IPS-20b (cell line): ENCODE measurements at regions not wholly inside any gene's neighbourhood (a gene's known extent, or its start where the extent isn't known, plus 50 kb on each side); places are given as distances from the start of the nearest gene placed in this dataset.
"Not testable (repeated sequence)": the region's sequence is repeated elsewhere in the genome, so short reads cannot be mapped to it uniquely, and the experiment has no call there.

ENCODE experiments used
- H3K27ac ChIP-seq: one replicate; pipeline ENCODE4 v1.5.1; 2013; ENCODE audit warnings: low read length
- H3K27me3 ChIP-seq: 2 replicates; pipeline ENCODE4 v1.6.1; 2013; ENCODE audit warnings: mild to moderate bottlenecking, low read length, inconsistent platforms; ENCODE audit not compliant: insufficient read depth
- H3K36me3 ChIP-seq: 2 replicates; pipeline ENCODE4 v1.6.1; 2013; ENCODE audit warnings: low read depth, mild to moderate bottlenecking, inconsistent platforms, low read length, moderate library complexity; ENCODE audit not compliant: insufficient read depth
- H3K4me1 ChIP-seq: 2 replicates; pipeline ENCODE4 v1.6.1; 2013; ENCODE audit warnings: mild to moderate bottlenecking, control low read depth, inconsistent platforms, low read length, moderate library complexity; ENCODE audit not compliant: insufficient read depth
- H3K4me3 ChIP-seq: 2 replicates; pipeline ENCODE4 v1.5.1; 2013; ENCODE audit warnings: mild to moderate bottlenecking, low read length, inconsistent platforms
- H3K9ac ChIP-seq: 2 replicates; pipeline ENCODE4 v1.6.1; 2013; ENCODE audit warnings: low read depth, mild to moderate bottlenecking, inconsistent platforms, low read length, moderate library complexity
- H3K9me3 ChIP-seq: 2 replicates; pipeline ENCODE4 v1.6.1; 2013; ENCODE audit warnings: mild to moderate bottlenecking, low read depth, low read length, inconsistent platforms; ENCODE audit not compliant: insufficient read depth

GRCh38 chr17:37859451-37859850 is 64.8 kb upstream of the TBC1D3K start:
- no peaks in the 10 kb centered on the region for H3K27me3 ChIP-seq
- H3K36me3 ChIP-seq: no peaks in the 10 kb centered on the region
- H3K9me3 ChIP-seq: peaks cover 11% of the 10 kb centered on the region
- no peak overlapping the region for H3K9ac ChIP-seq
- H3K4me1 ChIP-seq: 0 out of 2 replicates have a peak, but pooled peaks cover 4% of the 10 kb centered on the region
- no peak overlapping the region for H3K4me3 ChIP-seq
- H3K27ac ChIP-seq: no peak overlapping the region

GRCh38 chr17:37858391-37858790 is 65.8 kb upstream of the TBC1D3K start:
- H3K9ac ChIP-seq, H3K4me1 ChIP-seq, H3K27me3 ChIP-seq, H3K27ac ChIP-seq, H3K36me3 ChIP-seq, H3K4me3 ChIP-seq: not testable (repeated sequence)
- H3K9me3 ChIP-seq: peaks cover 11% of the 10 kb centered on the region

DNA sequence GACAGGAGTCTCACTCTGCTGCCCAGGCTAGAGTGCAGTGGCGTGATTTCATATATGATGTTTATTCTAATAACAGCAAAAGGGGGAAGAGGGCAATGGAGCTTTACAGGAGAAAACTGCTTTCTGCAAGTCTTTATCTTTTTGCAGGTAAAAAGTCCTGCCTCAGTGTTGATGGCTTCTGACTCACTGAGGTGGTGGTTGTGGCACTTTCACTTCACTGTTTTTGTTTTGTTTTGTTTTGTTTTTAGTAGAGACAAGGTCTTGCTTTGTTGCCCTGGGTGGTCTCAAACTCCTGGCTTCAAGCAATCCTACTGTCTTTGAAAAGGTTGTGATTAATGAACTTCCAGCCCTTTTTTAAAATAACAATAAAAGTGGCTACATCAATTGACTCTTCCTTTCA is 68.0 kb upstream of the TBC1D3K start:
- H3K9me3 ChIP-seq: peaks cover 11% of the 10 kb centered on the region
- H3K36me3 ChIP-seq: no peaks in the 10 kb centered on the region
- no peak overlapping the region for H3K4me3 ChIP-seq
- H3K27ac ChIP-seq: no peak overlapping the region
- H3K27me3 ChIP-seq: no peaks in the 10 kb centered on the region
- H3K4me1 ChIP-seq: 0 out of 2 replicates have a peak, but pooled peaks cover 4% of the 10 kb centered on the region
- H3K9ac ChIP-seq: no peak overlapping the region

- H3K9me3 ChIP-seq: no peaks in the 10 kb centered on the region
- H3K27ac ChIP-seq: no peak overlapping the region
- no peaks in the 10 kb centered on the region for H3K36me3 ChIP-seq
- no peaks in the 10 kb centered on the region for H3K4me1 ChIP-seq
- no peak overlapping the region for H3K4me3 ChIP-seq
- no peak overlapping the region for H3K9ac ChIP-seq
- no peaks in the 10 kb centered on the region for H3K27me3 ChIP-seq
These were observed 74.6 kb upstream of the TBC1D3K start for GRCh38 chr17:37849617-37849972.

DNA sequence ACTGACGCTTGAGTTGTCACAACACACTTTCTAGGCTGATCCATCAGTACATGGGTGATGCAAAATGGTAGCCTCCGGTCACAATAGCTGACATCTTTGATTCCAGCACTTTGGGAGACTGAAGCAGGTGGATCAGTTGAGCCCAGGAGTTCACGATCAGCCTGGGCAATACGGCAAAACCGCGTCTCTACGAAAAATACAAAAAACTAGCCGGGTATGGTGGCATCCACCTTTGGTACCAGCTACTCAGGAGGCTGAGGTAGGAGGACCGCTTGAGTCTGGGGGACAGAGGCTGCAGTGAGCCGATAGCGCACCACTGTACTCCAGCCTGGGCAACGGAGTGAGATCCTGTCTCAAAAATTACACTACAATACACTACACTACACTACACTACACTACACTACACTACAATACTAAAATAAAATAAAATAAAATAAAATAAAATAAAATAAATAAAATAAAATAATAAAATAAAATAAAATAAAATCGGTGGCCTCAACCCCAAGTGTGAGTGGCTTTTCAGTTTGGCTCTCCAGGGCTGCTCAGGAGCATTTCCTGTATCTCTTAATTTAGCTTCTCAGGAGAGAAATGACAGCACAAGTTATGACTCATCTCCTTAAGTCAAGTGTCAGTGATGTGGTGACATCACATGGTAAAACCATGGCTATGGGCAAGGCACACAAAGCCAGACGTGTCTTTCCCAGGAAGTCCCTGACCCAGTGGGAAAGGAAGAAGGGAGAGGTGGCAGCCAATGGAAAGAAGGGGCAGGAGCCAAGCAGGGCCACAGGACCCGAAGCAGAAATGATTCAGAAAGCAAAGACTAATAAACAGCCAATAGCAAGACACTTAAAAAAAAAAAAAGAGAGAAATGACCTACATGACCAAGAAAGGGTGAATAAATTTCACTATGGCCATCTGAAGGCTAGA is 75.3 kb upstream of the TBC1D3K start:
- Histone ChIP-seq H3K36me3 (no peaks in the 10 kb centered on the region), H3K27ac (no peak overlapping the region), H3K9me3 (no peaks in the 10 kb centered on the region), H3K4me3 (no peak overlapping the region), H3K4me1 (no peaks in the 10 kb centered on the region), H3K9ac (no peak overlapping the region), H3K27me3 (peaks cover 6% of the 10 kb centered on the region; the same call in 1 of the 2 replicates)

- no peak overlapping the region for H3K4me3 ChIP-seq
- H3K9me3 ChIP-seq: no peaks in the 10 kb centered on the region
- H3K27ac ChIP-seq: no peak overlapping the region
- H3K36me3 ChIP-seq: no peaks in the 10 kb centered on the region
- peaks cover 10% of the 10 kb centered on the region; the same call in 1 of the 2 replicates for H3K27me3 ChIP-seq
- no peaks in the 10 kb centered on the region for H3K4me1 ChIP-seq
- H3K9ac ChIP-seq: no peak overlapping the region
These were observed 76.3 kb upstream of the TBC1D3K start for GRCh38 chr17:37847811-37848331.

- Histone ChIP-seq H3K27me3 (peaks cover 10% of the 10 kb centered on the region; the same call in 1 of the 2 replicates), H3K4me1 (no peaks in the 10 kb centered on the region), H3K9me3 (no peaks in the 10 kb centered on the region), H3K36me3 (no peaks in the 10 kb centered on the region), H3K4me3 (no peak overlapping the region), H3K27ac (no peak overlapping the region), H3K9ac (no peak overlapping the region)
These were observed 77.1 kb upstream of the TBC1D3K start for GRCh38 chr17:37847102-37847501.

GRCh38 chr17:37844977-37845293 is 79.3 kb upstream of the TBC1D3K start:
- Histone ChIP-seq H3K4me3 (no peak overlapping the region), H3K4me1 (no peaks in the 10 kb centered on the region), H3K27me3 (peaks cover 13% of the 10 kb centered on the region), H3K27ac (no peak overlapping the region), H3K9me3 (no peaks in the 10 kb centered on the region), H3K9ac (no peak overlapping the region), H3K36me3 (no peaks in the 10 kb centered on the region)

- Histone ChIP-seq H3K9ac (no peak overlapping the region), H3K4me3 (peak overlapping the region; percentile 64; the same call in 1 of the 2 replicates), H3K36me3 (no peaks in the 10 kb centered on the region), H3K9me3 (no peaks in the 10 kb centered on the region), H3K27me3 (peaks cover 13% of the 10 kb centered on the region), H3K4me1 (no peaks in the 10 kb centered on the region), H3K27ac (no peak overlapping the region)
These were observed 79.8 kb upstream of the TBC1D3K start for GRCh38 chr17:37844158-37844976.

DNA sequence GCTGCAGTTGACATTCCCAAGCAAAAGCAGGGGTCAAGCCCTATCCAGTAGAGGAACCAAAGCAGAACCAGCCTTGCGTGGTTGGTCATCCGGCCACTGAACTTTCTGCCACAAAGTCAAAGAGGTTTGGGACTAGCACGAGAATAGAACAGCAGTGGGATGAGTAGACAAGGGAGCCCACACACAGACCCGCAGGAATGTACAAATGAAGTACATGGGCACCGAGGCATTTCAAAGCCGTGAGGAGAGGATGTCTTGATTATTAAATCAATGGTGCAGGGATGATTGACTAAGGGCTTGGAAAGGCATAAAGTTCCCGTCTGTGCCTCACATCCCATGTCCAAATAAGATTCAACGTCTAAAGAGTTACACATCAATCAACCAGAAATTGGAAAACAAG is 81.8 kb upstream of the TBC1D3K start:
- Histone ChIP-seq H3K9ac (no peak overlapping the region), H3K27ac (no peak overlapping the region), H3K36me3 (no peaks in the 10 kb centered on the region), H3K4me3 (no peak overlapping the region), H3K4me1 (no peaks in the 10 kb centered on the region), H3K9me3 (no peaks in the 10 kb centered on the region), H3K27me3 (peaks cover 13% of the 10 kb centered on the region)

DNA sequence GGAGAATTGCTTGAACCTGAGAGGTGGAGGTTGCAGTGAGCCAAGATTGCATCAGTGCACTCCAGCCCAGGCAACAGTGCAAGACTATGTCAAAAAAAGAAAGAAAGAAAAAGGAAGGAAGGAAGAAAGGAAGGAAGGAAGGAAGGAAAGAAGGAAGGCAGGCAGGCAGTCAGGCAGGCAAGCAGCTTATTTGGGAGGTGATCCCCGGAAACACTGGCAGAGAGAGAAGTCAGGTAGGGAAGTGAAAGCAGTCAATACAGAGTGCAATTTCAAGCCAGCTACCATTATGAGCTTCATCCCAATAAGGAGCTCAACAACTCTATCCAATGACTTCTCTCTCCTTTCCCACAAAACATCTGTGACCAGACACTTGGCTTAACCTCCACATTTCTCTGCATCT is 83.0 kb upstream of the TBC1D3K start:
- Histone ChIP-seq H3K4me3 (no peak overlapping the region), H3K36me3 (no peaks in the 10 kb centered on the region), H3K9me3 (no peaks in the 10 kb centered on the region), H3K27me3 (peaks cover 13% of the 10 kb centered on the region), H3K9ac (no peak overlapping the region), H3K27ac (no peak overlapping the region), H3K4me1 (no peaks in the 10 kb centered on the region)
